ENCODE measurements at regions not wholly inside any gene's neighbourhood (a gene's known extent, or its start where the extent isn't known, plus 50 kb on each side); places are given as distances from the start of the nearest gene placed in this dataset.

DNA sequence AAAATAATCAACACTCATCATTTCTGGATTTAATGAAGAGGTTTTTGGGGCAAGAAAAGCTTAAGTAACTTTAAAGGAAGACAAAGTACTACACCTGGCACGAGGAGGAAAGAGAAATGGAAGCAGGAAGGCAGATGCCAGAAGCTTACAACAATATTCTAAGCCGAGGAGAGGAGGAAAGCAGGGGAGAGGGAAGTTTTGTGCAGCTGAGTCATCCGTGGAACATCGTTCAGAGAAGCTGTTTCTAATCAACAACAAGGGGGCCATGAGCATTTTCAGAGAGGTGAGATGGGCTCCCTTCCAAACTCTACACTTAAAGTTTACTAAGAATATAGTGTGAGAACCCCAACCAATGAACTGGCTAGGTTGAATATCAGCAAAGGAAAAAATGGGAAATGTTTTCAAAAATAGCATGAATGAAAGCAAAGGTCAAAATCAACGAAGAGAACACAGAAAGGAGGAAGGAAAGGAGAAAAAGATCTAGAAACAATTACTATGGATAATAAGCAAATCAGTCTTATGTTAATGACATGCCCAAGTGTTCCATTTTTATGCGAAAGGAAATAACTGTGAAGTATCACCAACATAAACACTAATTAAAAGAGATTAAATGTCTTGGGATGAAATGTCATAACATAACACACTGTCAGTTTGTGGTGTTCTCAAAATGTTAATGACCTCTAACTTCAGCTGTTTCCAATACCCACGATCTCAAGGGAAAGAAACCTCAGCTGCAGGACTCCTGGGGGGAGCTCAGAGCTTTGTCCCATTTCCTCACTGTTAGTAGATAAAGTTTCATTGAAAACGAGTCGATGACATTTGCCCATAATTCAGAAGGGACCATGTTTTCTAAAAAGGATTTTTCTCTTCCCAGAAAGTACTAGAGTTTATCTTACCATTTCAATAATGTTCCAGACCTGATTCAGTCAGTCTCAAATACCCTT, 203.4 kb upstream of the STXBP5 start:
- Histone ChIP-seq H3K9me3 (ENCODE audit: low read depth) (no peaks in the 10 kb centered on the region), H3K4me1 (ENCODE audit: low read depth) (no peaks in the 10 kb centered on the region), H3K27me3 (no peaks in the 10 kb centered on the region), H3K36me3 (no peaks in the 10 kb centered on the region), H3K27ac (no peak overlapping the region), H3K4me3 (no peak overlapping the region)
- peak in 1 of 2 donors; percentile 80 for DNase-seq (ENCODE audit: low read depth in 1 of 2, low spot score in 1 of 2)
- TF ChIP-seq, protein P1, sequence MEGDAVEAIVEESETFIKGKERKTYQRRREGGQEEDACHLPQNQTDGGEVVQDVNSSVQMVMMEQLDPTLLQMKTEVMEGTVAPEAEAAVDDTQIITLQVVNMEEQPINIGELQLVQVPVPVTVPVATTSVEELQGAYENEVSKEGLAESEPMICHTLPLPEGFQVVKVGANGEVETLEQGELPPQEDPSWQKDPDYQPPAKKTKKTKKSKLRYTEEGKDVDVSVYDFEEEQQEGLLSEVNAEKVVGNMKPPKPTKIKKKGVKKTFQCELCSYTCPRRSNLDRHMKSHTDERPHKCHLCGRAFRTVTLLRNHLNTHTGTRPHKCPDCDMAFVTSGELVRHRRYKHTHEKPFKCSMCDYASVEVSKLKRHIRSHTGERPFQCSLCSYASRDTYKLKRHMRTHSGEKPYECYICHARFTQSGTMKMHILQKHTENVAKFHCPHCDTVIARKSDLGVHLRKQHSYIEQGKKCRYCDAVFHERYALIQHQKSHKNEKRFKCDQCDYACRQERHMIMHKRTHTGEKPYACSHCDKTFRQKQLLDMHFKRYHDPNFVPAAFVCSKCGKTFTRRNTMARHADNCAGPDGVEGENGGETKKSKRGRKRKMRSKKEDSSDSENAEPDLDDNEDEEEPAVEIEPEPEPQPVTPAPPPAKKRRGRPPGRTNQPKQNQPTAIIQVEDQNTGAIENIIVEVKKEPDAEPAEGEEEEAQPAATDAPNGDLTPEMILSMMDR (IDR thresholded peaks at IDR 0.05; ENCODE audit: low read depth, low read length), result no peak

- H3K4me3 ChIP-seq, result no peak overlapping the region
- no peaks in the 10 kb centered on the region for H3K9me3 ChIP-seq (ENCODE audit: low read depth)
- no peaks in the 10 kb centered on the region for H3K36me3 ChIP-seq
- no peaks in the 10 kb centered on the region for H3K27me3 ChIP-seq
- peak in 1 of 2 donors; percentile 25 for DNase-seq (ENCODE audit: low read depth in 1 of 2, low spot score in 1 of 2)
- H3K4me1 ChIP-seq (ENCODE audit: low read depth), result no peaks in the 10 kb centered on the region
- no peak overlapping the region for H3K27ac ChIP-seq
- TF ChIP-seq, protein P1 (IDR thresholded peaks at IDR 0.05; ENCODE audit: low read depth, low read length), result no peak
These were observed 202.6 kb upstream of the STXBP5 start for GRCh38 chr6:147001621-147002020.

DNA sequence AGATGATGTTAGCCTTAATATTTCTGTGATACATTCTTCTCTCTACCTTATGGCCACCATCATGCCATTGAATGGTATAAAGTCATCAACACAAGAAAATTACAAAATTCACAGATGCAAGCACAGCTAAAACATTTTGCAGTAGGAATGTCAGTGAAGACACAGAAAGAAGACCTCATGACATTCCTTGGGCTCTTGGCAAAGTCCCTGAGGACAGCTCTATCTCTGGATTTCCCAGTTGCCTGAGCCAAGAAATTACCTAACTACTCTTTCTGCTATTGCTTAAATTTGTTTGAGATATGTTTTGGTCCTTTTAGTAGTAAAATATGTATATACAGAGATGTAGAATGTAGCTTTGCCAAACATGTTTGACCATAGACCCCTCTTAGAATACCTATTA, 201.0 kb upstream of the STXBP5 start:
- no peaks in the 10 kb centered on the region for H3K36me3 ChIP-seq
- H3K4me1 ChIP-seq (ENCODE audit: low read depth), result no peaks in the 10 kb centered on the region
- H3K27ac ChIP-seq, result no peak overlapping the region
- TF ChIP-seq, protein P1 (IDR thresholded peaks at IDR 0.05; ENCODE audit: low read depth, low read length), result no peak
- no peaks in the 10 kb centered on the region for H3K27me3 ChIP-seq
- no peaks in the 10 kb centered on the region for H3K9me3 ChIP-seq (ENCODE audit: low read depth)
- no peak overlapping the region for H3K4me3 ChIP-seq
- peak in 1 of 2 donors; percentile 39 for DNase-seq (ENCODE audit: low read depth in 1 of 2, low spot score in 1 of 2)

GRCh38 chr6:147005499-147005898, 198.7 kb upstream of the STXBP5 start:
- TF ChIP-seq, protein P1 (IDR thresholded peaks at IDR 0.05; ENCODE audit: low read depth, low read length), result no peak
- Histone ChIP-seq H3K4me3 (no peak overlapping the region), H3K9me3 (ENCODE audit: low read depth) (no peaks in the 10 kb centered on the region), H3K27me3 (no peaks in the 10 kb centered on the region), H3K4me1 (ENCODE audit: low read depth) (no peaks in the 10 kb centered on the region), H3K27ac (no peak overlapping the region), H3K36me3 (no peaks in the 10 kb centered on the region)
- DNase-seq (ENCODE audit: low read depth in 1 of 2, low spot score in 1 of 2), result no peak

DNA sequence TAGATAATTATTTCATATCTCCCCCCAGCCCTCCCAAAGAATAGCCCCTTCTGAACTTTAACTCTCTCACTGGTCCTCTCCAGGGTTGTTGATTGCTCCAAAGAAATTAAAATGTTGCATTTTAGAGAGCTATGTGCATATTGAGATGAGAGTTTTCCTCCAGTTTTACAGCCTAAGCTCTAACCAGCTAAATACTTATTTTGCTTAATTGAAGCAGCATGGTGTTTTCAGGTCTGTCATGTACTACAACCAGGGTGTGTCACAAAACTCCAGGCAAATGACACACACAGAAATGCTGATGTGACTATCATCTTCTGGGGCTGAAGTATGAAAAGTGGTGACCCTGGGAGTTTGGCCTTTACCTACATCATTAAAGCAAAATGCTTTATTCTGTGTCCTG, 196.8 kb upstream of the STXBP5 start:
- Histone ChIP-seq H3K4me1 (ENCODE audit: low read depth) (no peaks in the 10 kb centered on the region), H3K27me3 (no peaks in the 10 kb centered on the region), H3K4me3 (no peak overlapping the region), H3K36me3 (no peaks in the 10 kb centered on the region), H3K27ac (no peak overlapping the region), H3K9me3 (ENCODE audit: low read depth) (no peaks in the 10 kb centered on the region)
- DNase-seq (ENCODE audit: low read depth in 1 of 2, low spot score in 1 of 2), result no peak
- TF ChIP-seq, protein P1 (IDR thresholded peaks at IDR 0.05; ENCODE audit: low read depth, low read length), result no peak

All from cardiac muscle cell (in vitro differentiated cells and primary cell).